ENCODE measurements at regions not wholly inside any gene's neighbourhood (a gene's known extent, or its start where the extent isn't known, plus 50 kb on each side); places are given as distances from the start of the nearest gene placed in this dataset.

GRCh38 chr3:117263745-117264144 lies 554.2 kb downstream of the TUSC7 start:
- Histone ChIP-seq H3K9me3 (ENCODE audit: insufficient read depth in 2 of 2, low read depth in 1 of 2, low read length in 1 of 2) (no peaks in the 10 kb centered on the region), H2AK5ac (ENCODE audit: low read depth, low read length) (no peak overlapping the region), H3K9ac (replicated peaks in 1 of 4; ENCODE audit: extremely low read depth in 1 of 4, low read depth in 3 of 4, low read length in 3 of 4) (no peak overlapping the region), H2BK20ac (ENCODE audit: low read length) (no peak overlapping the region), H2BK12ac (ENCODE audit: low read depth, low read length) (no peak overlapping the region), H3K18ac (ENCODE audit: extremely low read depth, low read length) (no peak overlapping the region), H3K23ac (ENCODE audit: insufficient read length) (no peak overlapping the region), H3K56ac (replicated peaks; ENCODE audit: insufficient read length, low read depth, low read length) (no peak overlapping the region), H2BK15ac (ENCODE audit: low read length) (no peak overlapping the region), H3K36me3 (ENCODE audit: control insufficient read depth in 2 of 4, insufficient read depth in 4 of 4, low read length in 3 of 4) (no peaks in the 10 kb centered on the region), H4K91ac (replicated peaks; ENCODE audit: insufficient read length, low read length) (no peak overlapping the region), H3K4ac (replicated peaks; ENCODE audit: insufficient read length, low read depth, low read length) (no peak overlapping the region), H3K4me1 (replicated peaks in 1 of 4; ENCODE audit: control insufficient read depth in 3 of 4, insufficient read depth in 4 of 4, low read length in 3 of 4) (no peaks in the 10 kb centered on the region), H3K27ac (ENCODE audit: low read depth, low read length) (no peak overlapping the region), H2BK5ac (ENCODE audit: low read depth, low read length) (no peak overlapping the region), H4K5ac (ENCODE audit: insufficient read length, low read depth, low read length) (no peak overlapping the region), H3K23me2 (ENCODE audit: low read depth, low read length) (no peaks in the 10 kb centered on the region), H3K14ac (ENCODE audit: insufficient read length) (no peak overlapping the region), H3K79me1 (ENCODE audit: low read depth, low read length) (no peaks in the 10 kb centered on the region), H4K20me1 (replicated peaks in 1 of 2; ENCODE audit: control insufficient read depth in 1 of 2, insufficient read depth in 2 of 2, low read length in 2 of 2) (no peaks in the 10 kb centered on the region), H3K4me2 (ENCODE audit: insufficient read depth in 1 of 2, low read depth in 2 of 2, low read length in 2 of 2) (no peak overlapping the region), H4K8ac (ENCODE audit: extremely low read depth, insufficient read depth, low read length) (no peak overlapping the region), H3K79me2 (ENCODE audit: control insufficient read depth in 1 of 2, insufficient read depth in 2 of 2, low read length in 2 of 2) (no peaks in the 10 kb centered on the region), H2AFZ (ENCODE audit: low read length) (no peak overlapping the region), H2BK120ac (replicated peaks; ENCODE audit: low read depth, low read length) (no peak overlapping the region), H3K27me3 (replicated peaks in 1 of 4; ENCODE audit: control insufficient read depth in 3 of 4, extremely low read depth in 1 of 4, insufficient read depth in 3 of 4, low read length in 3 of 4) (no peaks in the 10 kb centered on the region), H3K4me3 (ENCODE audit: extremely low read depth in 1 of 4, insufficient read depth in 2 of 4, low read depth in 3 of 4, low read length in 4 of 4) (no peak overlapping the region)
- ChIA-PET CTCF (ENCODE audit: partially characterized antibody) (no interaction called here), POLR2A (ENCODE audit: partially characterized antibody) (no interaction called here)
- 94% methylated on average over 1 of the region's 1 CpG; no CpG with 5 or more reads in 1 of the 2 experiments for WGBS, 2 experiments (ENCODE audit: extremely low coverage in 1 of 2, insufficient coverage in 1 of 2, insufficient read length in 1 of 2, insufficient replicate concordance in 2 of 2, low coverage in 1 of 2, low lambda C conversion rate in 2 of 2, missing lambda C conversion rate in 1 of 2)
- no peak for FAIRE-seq
- DNase-seq (ENCODE audit: low read depth in 1 of 2, low spot score in 2 of 2), result no peak
- no peak for TF ChIP-seq TBP (IDR thresholded peaks at IDR 0.05; ENCODE audit: low read depth, low read length)
- no peak for TF ChIP-seq BCL11A (IDR thresholded peaks at IDR 0.05; ENCODE audit: low read depth in 2 of 2, low read length in 2 of 2)
- TF ChIP-seq SIN3A (conservative IDR thresholded peaks at IDR 0.05 in 1 of 2, IDR thresholded peaks at IDR 0.05 in 1 of 2; ENCODE audit: low read depth in 1 of 2, low read length in 2 of 2), result no peak
- no peak for TF ChIP-seq SP4 (IDR thresholded peaks at IDR 0.05; ENCODE audit: low read length)
- TF ChIP-seq RFX5 (IDR thresholded peaks at IDR 0.05; ENCODE audit: borderline replicate concordance, low read depth, low read length), result no peak
- TF ChIP-seq KDM1A (IDR thresholded peaks at IDR 0.05; ENCODE audit: borderline replicate concordance, low read length), result no peak
- TF ChIP-seq GABPA (IDR thresholded peaks at IDR 0.05; ENCODE audit: borderline replicate concordance, insufficient read depth, low read length), result no peak
- no peak for TF ChIP-seq RNF2 (IDR thresholded peaks at IDR 0.05; ENCODE audit: borderline replicate concordance, low read depth, low read length, missing control alignments, poor library complexity, severe bottlenecking)
- TF ChIP-seq KDM5A (IDR thresholded peaks at IDR 0.05; ENCODE audit: low read length), result no peak
- TF ChIP-seq EGR1 (IDR thresholded peaks at IDR 0.05; ENCODE audit: borderline replicate concordance, low read depth, low read length), result no peak
- no peak for TF ChIP-seq SP2 (IDR thresholded peaks at IDR 0.05; ENCODE audit: low read length)
- TF ChIP-seq BRCA1 (IDR thresholded peaks at IDR 0.05; ENCODE audit: low read depth, low read length), result no peak
- no peak for TF ChIP-seq CHD2 (IDR thresholded peaks at IDR 0.05; ENCODE audit: low read length)
- TF ChIP-seq CTBP2 (IDR thresholded peaks at IDR 0.05; ENCODE audit: borderline replicate concordance, insufficient read depth, insufficient read length, low read length), result no peak
- TF ChIP-seq ATF3 (IDR thresholded peaks at IDR 0.05; ENCODE audit: insufficient read depth, low read depth, low read length), result no peak
